GM19395 (cell line): ENCODE measurements at regions not wholly inside any gene's neighbourhood (a gene's known extent, or its start where the extent isn't known, plus 50 kb on each side); places are given as distances from the start of the nearest gene placed in this dataset.
"Not testable (repeated sequence)": the region's sequence is repeated elsewhere in the genome, so short reads cannot be mapped to it uniquely, and the experiment has no call there.

Experiments used
- ATAC-seq: cut with Tn5 transposase; IDR thresholded peaks from one replicate; pipeline ENCODE4 v1.9.1; 2021; ENCODE audit warnings: mild to moderate bottlenecking, moderate library complexity; ENCODE audit not compliant: unreplicated experiment

- ATAC-seq: no peak
Observed at GRCh38 chr18:4557502-4557901, 102.4 kb upstream of the DLGAP1 start.

- no peak for ATAC-seq
Observed at GRCh38 chr18:4551001-4551360, 95.9 kb upstream of the DLGAP1 start.

GRCh38 chr18:4549164-4549872 is 94.2 kb upstream of the DLGAP1 start:
- no peak for ATAC-seq

- no peak for ATAC-seq
Observed at GRCh38 chr18:4547126-4547525, 92.0 kb upstream of the DLGAP1 start.

GRCh38 chr18:4544142-4544541 is 89.0 kb upstream of the DLGAP1 start:
- ATAC-seq: no peak

GRCh38 chr18:4543711-4544110 is 88.6 kb upstream of the DLGAP1 start:
- no peak for ATAC-seq

GRCh38 chr18:4541588-4541987 is 86.5 kb upstream of the DLGAP1 start:
- ATAC-seq: no peak

GRCh38 chr18:4536447-4536846 is 81.3 kb upstream of the DLGAP1 start:
- ATAC-seq: no peak

GRCh38 chr18:4528405-4528804 is 73.3 kb upstream of the DLGAP1 start:
- ATAC-seq: no peak

- not testable (repeated sequence) for ATAC-seq
Observed at GRCh38 chr18:4527826-4528225, 72.7 kb upstream of the DLGAP1 start.

- no peak for ATAC-seq
Observed at GRCh38 chr18:4524096-4524495, 69.0 kb upstream of the DLGAP1 start.

GRCh38 chr18:4511166-4511565 is 56.1 kb upstream of the DLGAP1 start:
- no peak for ATAC-seq

- ATAC-seq: no peak
Observed at GRCh38 chr18:4510711-4511110, 55.6 kb upstream of the DLGAP1 start.

GRCh38 chr18:4510160-4510559 is 55.1 kb upstream of the DLGAP1 start:
- ATAC-seq: no peak
